ENCODE measurements at regions not wholly inside any gene's neighbourhood (a gene's known extent, or its start where the extent isn't known, plus 50 kb on each side); places are given as distances from the start of the nearest gene placed in this dataset.

DNA sequence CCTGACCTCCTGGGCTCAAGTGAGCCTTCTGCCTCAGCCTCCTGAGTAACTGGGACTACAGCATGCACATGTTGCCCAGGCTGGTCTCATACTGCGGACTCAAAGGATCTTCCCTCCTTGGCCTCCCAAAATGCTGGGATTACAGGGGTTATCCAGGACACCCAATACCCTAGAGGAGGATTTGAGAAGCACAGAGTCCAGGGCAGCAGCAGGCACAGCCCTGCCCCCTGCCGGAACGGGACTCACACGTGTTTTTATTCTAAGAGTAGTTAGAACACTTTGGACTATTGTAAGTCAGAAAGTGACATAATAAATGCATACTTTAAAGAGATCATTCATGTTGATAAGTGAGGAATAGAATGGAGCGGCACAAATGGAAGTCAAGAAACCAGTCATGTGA is 80.2 kb downstream of the C6orf118 start:
- no peak for DNase-seq (ENCODE audit: low read depth)

DNA sequence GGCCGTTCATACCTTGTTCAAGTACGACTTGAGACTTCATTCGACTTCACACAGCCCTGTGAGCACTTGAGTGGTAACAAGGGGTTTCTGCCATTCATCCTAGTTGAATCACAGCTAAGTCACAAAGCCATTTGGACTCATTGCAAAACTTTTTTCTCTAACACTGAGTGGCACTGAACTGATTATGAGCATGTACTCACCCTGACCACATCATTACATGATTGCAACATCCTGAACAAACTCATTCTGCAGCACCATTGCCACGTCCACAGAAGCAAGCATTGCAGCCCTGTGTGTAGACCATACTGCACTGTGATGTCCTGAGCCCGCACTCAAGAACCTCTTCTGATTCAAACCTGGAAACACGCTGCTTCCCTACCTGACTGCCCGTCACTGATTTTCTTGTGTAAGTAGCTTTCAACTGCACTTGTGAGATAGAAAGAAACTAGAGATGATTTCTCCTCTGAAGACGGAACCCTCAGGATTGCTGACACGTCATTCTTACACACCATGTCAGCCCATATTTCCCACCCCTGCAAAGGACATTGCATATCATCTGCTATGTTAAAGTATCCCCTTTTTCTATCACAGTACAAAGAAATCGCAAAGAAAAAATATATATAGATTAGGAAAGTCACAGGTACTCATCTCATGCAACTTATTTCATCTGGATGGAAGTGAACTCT is 81.6 kb downstream of the C6orf118 start:
- DNase-seq (ENCODE audit: low read depth), result no peak

DNA sequence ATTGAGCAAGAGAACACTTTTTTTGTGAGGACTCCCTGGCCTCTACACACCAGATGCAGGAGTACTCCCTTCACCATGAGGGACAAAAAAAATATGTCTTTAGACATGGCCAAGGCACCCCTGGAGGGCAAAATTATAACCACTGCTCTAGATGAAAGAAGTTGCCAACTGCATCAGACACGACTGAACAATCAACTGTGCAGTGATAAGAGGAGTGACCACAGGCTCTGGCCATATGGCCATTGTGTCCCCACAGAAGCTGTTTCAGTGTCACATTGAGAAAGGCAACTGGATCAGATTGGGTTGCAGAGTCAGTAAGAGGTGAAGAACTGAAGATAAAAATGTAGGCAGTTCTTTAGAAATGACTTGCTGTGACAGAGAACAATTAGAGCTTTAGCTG is 85.7 kb downstream of the C6orf118 start:
- DNase-seq (ENCODE audit: low read depth), result no peak

DNA sequence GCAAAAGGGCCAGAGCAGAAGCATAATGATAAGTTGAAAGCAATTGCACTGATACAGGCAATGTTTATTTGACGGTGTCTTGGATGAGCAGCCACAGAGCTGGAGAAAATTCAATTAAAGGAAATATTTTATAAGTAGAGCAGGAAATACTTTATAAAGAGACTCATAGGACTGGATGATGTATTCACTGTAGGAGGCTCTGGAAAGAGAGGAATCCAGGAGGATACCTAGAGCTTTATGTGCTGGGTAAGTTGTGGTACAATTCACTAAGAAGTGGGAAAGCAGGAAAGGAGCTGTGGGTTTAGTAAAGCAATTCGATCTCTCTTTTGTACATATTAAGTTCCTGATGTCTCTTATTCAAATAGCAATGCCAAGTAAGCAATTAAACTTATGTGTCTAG is 86.3 kb downstream of the C6orf118 start:
- no peak for DNase-seq (ENCODE audit: low read depth)

DNA sequence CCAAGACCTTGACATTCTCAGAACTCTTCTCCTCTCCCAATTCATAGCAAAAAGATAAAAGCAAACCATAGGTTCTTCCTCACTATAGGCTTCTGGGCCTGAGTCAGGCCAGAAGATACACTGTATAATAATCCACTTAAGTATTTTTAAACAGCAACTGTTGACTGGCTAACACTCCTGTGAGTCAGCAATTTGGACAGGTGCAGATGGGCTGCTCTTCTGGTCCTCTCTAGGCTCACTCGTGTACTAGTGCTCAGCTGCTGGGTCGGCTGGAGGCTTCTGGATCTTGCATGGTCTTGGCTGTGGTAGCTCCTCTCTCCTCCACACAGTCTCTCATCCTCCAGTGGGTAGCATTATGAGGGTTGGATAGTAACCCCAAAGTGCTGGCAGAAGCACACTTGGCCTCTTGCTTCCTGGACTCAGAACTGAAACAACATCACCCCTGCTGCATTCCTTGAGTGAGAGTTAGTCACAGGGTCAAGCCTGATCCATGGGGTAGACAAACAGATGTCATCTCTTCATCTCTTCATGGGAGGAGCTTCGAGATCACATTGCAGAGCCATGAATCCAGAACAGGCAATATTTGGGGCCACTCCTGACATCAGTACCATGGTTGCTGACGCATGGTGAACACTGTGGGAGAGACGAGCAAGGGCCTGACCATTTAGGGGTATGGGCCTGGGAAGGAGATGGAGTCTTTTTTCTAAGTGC is 86.9 kb downstream of the C6orf118 start:
- no peak for DNase-seq (ENCODE audit: low read depth)

DNA sequence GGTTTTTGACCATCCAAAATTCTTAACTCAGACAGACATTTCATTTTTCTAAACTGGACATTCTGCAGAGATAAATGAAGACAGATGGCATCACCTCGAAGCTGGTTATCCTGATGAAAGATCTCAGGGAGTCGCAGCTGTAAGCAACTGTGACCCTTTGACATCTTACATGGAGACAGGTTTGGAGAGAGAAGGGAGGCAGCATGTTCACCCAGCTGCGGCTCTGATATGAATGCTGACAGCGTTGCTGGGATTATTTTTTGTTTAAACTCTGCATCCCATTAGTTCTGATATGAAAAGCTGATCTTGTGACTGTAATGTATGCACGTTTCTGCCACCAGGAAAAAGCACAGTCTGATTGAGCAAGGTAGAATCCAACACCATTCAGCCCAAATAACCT is 89.4 kb downstream of the C6orf118 start:
- DNase-seq (ENCODE audit: low read depth), result no peak

DNA sequence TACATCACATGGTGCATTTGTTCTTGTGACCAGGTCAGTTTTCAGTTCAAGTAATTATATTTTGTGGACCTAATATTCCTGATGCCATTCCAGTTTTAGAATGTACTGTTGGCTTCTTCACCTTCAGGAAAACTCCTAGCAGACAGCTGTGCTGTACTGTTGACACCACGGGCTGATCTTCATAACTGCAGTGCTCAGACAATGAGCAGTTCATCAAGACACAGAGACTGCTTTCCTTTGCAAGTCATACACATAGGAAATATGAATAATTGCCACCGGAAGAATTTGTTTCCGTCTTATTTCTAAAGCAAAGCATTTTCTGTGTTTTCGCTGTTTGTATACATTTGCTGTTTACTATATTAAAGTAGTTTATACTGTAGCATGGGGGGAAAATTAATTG is 89.8 kb downstream of the C6orf118 start:
- DNase-seq (ENCODE audit: low read depth), result no peak

DNA sequence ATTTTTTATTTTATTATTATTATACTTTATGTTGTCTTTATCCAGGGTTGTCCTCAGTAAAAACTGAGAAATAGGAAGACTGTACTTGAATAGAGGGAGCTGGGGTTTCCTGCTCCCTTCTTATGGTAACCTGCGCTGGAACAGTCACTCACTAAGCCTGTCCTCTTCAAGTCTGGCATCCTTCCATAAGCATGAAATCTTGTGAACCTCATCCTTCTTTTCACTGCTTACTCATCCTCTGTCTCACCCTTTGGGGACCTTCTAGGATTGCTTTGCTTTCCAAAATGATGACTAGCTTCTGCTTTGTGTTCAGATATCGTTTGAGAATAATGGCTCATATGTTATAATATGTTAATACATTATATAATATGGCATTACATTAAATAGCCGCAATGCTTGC is 90.6 kb downstream of the C6orf118 start:
- DNase-seq (ENCODE audit: low read depth), result no peak

DNA sequence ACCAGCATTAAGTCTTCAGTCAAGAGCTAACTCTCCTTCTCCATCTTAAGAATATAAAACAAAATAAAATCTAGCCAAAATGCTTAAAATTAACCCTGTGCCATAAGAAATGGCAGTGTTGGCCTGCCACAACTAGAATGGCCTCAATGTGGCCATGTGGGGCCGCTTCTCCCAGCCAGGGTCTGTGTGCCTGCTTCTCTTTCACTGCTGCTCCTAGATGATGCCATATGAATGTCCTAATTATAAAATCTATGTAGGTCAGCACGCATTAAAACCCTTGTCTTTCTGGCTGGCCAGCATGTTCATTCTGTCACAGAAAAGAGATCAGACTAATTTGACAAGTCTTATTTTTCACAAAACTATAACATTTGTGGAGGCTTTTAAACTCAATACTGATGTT is 102.6 kb downstream of the C6orf118 start:
- DNase-seq (ENCODE audit: low read depth), result no peak

DNA sequence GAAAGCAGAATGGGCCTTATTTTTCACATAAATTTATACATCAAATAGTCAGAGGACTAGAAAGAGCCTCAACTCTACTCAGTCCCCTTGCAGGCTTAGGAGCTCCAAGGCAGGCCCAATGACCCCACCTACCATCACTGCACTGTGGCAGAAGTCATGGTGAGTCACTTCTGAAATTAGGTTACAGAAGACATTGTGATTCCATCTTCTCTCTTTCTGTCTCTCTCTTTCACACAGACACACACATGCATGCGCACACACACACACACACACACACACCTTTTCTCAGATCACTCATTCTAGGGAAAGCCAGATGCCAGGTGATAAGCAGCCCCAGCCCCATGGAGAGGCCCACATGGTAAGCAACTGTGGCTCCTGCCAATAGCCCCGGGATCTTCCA is 103.8 kb downstream of the C6orf118 start:
- DNase-seq (ENCODE audit: low read depth), result no peak

DNA sequence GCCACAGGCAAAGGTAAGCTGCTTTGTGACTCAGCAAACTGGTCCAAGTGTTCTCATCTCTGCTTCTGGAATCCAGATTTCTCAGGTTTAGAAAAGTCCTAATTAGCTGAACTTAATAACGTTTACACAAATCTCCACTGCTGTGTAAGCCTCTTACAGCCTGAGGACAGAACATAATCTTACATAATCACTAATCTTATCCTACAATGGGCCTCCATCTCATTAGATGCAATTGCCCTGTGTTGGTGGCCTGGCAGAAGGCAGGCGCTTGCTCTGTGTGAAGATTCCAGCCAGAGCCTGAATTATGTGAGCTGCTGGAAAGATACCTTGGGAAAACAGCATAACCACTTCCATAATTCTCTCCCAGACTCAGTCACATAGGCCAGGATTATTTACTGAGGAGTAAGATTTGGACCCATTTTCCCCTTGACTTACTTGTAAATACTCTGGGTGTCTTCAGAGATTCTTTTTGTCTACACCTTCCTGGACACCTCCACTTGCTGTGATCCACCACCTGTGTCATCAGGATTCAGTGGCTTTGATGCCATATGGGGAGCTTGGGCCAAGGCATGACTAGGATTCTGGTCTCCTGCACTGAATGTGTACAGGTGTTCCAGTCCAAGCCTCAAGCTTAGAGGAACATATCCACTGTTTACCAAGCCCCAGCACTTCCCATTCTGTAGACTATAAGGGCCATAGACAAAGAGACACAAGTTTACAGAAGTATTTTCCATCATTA is 104.4 kb downstream of the C6orf118 start:
- DNase-seq (ENCODE audit: low read depth), result no peak

DNA sequence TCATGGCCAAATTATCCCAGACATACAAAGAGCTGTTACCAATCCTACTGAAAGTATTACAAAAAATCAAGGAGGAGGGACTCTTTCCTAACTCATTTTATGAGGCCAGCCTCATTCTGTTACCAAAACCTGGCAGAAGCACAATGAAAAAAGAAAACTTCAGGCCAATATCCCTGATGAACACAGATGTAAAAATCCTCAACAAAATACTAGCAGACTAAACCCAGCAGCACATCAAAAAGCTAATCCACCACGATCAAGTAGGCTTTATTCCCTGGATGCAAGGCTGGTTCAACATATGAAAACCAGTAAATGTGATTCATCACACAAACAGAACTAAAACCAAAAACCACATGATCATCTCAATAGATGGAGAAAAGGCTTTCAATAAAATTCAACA is 109.2 kb downstream of the C6orf118 start:
- DNase-seq (ENCODE audit: low read depth), result no peak

DNA sequence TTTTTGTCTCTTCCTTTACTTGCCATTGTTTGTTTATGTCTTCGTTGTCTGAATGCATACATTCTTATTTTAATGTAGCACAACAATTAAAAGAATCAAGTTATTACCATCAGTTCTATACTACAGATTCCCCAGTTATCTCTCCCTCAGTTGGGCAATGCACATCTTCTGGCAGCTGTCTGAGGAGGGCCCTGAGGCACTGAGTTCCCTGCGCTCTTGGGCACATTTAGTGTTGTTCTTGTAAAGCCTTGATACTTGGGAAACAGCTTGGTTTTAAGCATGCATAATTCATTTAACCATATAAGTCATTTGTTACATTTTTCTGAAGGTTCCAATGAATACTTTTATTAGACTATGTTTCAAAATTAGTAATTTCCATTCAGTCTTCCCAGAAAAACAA is 117.9 kb downstream of the C6orf118 start:
- no peak for DNase-seq (ENCODE audit: low read depth)

DNA sequence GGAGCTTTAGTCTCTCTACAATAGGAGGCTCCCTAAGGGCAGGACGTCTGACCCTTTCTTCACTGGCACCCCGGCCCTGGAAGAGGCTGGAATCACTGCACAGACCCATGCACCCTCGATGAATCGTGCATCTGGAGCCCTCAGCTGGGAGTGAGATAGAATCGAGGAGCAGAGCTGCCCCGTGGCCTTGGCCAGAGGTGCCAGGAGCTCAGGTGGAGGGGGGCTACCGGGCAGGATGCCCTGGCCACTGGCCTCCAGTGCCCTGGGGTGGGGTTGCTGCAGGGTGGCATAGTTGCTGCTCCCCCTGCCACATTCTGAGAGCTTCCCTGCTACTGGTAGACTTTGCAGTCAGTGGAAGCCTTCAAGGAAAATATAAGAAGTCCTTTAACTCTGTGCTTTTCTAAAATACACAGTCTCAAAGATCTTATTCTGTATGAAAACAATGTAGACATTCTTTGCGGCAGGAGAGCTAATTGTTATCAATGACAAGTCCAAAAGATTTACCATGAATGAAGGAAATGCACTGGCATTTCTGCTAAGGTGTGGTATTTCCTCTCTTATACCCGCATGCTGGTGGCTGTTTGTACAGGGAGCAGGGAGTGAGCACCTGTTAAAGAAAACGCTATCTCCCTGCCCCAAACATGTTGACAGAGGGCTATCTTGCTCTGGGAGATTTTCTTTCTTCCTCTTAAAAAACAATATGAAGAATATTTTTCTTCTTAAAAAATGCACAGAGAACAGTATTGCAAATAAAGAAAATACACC is 122.8 kb downstream of the C6orf118 start:
- DNase-seq (ENCODE audit: low read depth), result no peak

DNA sequence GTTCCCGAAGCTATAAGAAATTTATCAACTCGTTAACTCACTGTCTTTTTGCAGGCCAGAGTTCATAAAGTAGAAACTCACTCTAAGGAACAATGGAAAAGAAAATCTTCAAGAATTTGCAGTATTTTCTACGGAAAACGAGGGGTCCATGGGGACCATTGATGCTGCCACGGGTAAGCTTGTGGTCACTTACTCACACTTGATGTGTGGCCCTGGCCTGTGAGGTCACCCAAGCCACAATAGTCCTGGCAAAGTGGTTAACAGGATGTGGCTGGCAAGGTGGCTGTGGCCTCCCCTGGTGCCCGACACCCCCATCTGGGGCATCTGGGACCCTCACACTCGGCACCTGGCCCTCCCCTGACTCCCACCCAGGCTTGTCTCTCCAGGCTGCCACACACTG is 123.4 kb downstream of the C6orf118 start:
- DNase-seq (ENCODE audit: low read depth), result no peak

DNA sequence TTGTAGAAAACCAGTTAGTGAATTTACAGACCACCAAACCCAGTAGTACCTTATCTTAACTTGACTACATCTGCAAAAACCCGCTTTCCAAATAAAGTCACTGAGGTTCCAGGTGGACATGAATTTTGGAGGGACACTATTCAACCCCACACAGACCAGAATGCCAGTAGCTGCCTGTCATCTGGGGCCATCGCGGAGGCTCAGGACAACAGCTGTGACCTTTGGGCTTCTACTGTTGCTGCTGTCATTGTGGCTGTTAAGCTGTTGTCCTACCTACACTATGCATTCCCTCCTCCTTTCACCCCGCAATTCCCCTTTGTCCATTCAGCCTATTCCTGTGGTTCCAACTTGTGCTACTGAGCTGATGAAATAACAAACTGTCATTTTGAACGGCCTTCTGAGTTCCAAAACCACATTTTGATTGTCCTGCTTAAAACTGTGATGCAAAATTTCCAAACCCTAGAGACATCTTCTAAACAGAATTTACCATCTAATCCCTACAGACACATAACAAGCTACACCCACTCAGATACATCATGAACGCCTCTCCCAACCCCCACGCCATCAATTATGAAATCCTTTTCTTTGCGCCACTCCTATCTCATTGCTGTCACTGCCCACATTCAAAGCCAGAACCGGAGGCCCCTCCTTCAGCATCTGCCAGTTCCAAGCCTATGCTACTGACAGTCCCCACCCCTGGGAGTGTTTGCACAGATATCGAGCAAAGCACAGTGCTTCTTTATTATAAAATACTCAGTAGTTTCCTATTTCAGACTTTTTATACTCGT is 125.0 kb downstream of the C6orf118 start:
- no peak for DNase-seq (ENCODE audit: low read depth)

DNA sequence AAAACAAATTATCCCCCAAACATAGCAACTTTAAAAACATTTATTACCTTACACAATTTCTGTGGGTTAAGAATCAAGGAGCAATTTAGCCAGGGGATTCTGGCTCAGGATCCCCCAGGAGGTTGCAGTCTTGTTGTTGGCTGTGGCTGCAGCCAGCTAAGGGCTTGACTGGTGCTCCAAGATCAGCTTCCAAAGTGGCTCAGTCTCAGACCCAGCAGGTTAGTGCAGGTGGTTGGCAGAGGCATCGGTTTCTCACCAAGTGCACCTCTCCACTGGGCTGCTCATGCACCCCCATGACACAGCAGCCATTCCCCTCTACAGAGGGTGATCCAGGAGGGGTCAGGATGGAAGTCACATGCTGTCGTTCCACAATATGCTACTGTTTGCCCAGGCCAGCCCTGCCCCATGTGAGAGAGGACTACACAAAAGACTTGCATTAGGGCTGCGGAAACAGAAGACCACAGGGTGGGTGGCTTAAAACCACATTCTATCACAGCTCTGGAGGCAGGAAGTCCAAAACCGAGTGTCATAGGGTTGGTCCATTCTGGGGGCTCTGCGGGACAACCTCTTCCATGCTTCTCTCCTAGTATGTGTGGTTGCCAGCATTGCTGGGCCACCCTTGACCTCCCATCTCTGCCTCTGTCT is 125.8 kb downstream of the C6orf118 start:
- no peak for DNase-seq (ENCODE audit: low read depth)

DNA sequence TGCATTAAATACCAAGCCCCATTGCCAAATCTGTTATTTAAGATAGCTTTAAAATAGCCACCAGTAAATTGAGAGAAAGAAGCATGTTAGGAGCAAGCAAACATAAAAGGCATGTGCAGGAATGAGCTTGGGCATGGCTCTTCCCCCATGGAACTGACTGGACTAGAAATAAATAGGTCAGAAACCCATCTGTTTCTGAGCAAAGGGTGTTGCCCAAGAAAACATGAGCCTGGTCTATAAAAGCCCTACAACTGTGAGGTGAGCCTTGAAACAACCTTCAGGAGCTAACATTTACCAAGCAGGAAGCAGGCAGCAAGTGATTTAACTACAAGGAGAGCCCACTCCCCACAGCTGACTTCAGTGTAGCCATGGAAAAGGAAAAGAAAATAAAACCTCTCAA is 126.3 kb downstream of the C6orf118 start:
- no peak for DNase-seq (ENCODE audit: low read depth)

DNA sequence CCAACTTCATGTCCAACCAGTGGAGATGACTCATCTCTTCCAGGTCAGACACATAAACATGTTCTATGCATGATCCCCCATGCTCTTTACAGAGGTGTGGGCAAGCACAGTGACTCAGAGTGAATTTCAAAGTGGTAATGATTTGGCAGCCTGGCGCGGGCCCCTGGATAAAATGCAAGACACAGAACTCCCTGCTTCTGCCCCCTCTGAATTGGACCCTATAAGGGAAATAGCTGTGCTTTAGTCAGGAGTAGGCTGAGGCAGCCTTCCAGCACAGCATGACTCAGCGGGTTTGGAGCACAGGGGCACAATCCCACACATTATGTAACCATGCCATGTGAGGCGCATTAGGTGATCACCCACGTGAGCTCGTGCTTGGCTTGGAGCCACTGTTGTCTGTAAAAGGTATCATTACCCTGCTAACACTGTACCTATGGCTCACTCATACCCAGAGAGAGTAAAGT is 127.4 kb downstream of the C6orf118 start:
- no peak for DNase-seq (ENCODE audit: low read depth)

DNA sequence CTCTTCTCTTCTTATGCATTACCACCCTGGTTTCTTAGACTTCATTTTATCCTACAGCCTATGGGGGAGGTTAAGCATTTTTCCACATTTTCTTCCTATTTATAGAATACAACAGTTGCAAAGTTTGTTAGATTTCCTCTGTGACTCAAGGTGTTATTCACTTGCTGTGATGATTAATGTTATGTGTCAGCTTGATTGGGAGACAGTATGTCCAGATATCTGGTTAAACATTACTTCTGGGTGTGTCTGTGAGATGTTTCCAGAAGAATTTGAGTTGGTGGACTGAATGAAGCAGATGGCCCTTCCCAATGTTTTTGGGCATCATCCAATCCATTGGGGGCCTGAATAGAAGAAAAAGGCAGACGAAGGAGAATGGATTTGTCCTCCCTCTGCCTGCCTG is 131.3 kb downstream of the C6orf118 start:
- no peak for DNase-seq (ENCODE audit: low read depth)

DNA sequence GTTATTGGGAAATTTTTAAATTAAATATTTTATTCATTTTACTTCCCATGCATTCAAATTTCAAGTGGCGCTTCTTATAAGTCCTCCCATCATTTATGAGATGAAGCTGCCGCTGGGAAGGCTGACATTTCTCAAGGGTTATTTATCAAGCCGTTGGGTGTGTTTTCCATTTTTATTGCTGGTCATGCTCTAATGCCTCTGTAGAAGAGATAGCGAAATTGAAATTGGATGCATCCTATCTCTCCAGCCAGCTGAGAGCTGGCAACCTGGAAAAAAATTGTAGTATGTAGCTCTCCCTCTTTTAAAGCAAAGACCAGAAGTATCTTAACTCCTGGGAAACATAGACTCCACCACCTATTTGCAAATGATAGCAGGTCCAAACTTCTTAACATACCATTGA is 135.9 kb downstream of the C6orf118 start:
- DNase-seq (ENCODE audit: low read depth), result no peak

All from T-helper 22 cell (primary cell).